Brain microvascular endothelial cell (primary cell): ENCODE measurements at regions not wholly inside any gene's neighbourhood (a gene's known extent, or its start where the extent isn't known, plus 50 kb on each side); places are given as distances from the start of the nearest gene placed in this dataset.

Experiments used
- DNase-seq: peaks from one replicate; pipeline ENCODE4 v3.0.0-alpha.2; 2020
- H3K27ac ChIP-seq: fragments of 250-450 bp; sonication (Bioruptor Pico); 2 replicates; pipeline ENCODE4 v1.5.1; 2020; ENCODE audit warnings: mild to moderate bottlenecking, moderate library complexity
- H3K27me3 ChIP-seq: fragments of 250-450 bp; sonication (Bioruptor Pico); replicated peaks from 2 replicates; pipeline ENCODE4 v1.5.1; 2020; ENCODE audit warnings: mild to moderate bottlenecking
- H3K36me3 ChIP-seq: fragments of 250-450 bp; sonication (Bioruptor Pico); replicated peaks from 2 replicates; pipeline ENCODE4 v1.5.1; 2020; ENCODE audit warnings: mild to moderate bottlenecking
- H3K4me3 ChIP-seq: 2 replicates; pipeline ENCODE4 v1.5.1; 2011; ENCODE audit warnings: low read depth, mild to moderate bottlenecking, control low read depth, low read length, moderate library complexity
- CTCF ChIP-seq: IDR thresholded peaks from 2 replicates; pipeline ENCODE4 v1.5.1; 2011; ENCODE audit warnings: low read depth, mild to moderate bottlenecking, moderate library complexity, low read length, control low read depth, inconsistent platforms; ENCODE audit errors: missing control alignments
- in situ Hi-C: cut with HindIII; loops from 2 replicates; pipeline ENCODE4 v1.10.0; 2017; ENCODE audit warnings: low sequenced_read_pairs, low pct_ligation_motif_present

GRCh38 chr16:86429663-86430062 is 80.7 kb upstream of the FOXF1 start:
- no peak for TF ChIP-seq CTCF
- in situ Hi-C loops = no loop called here
- DNase-seq = no peak
- Histone ChIP-seq H3K4me3 (no peak overlapping the region), H3K27me3 (peaks cover 4% of the 10 kb centered on the region), H3K36me3 (no peaks in the 10 kb centered on the region), H3K27ac (no peak overlapping the region)

GRCh38 chr16:86430814-86431213 is 79.5 kb upstream of the FOXF1 start:
- DNase-seq = no peak
- Histone ChIP-seq H3K36me3 (no peaks in the 10 kb centered on the region), H3K4me3 (no peak overlapping the region), H3K27ac (no peak overlapping the region), H3K27me3 (peaks cover 4% of the 10 kb centered on the region)
- TF ChIP-seq CTCF = no peak
- in situ Hi-C loops = no loop called here

GRCh38 chr16:86431540-86431939 is 78.8 kb upstream of the FOXF1 start:
- Histone ChIP-seq H3K27ac (no peak overlapping the region), H3K4me3 (no peak overlapping the region), H3K27me3 (peaks cover 4% of the 10 kb centered on the region), H3K36me3 (no peaks in the 10 kb centered on the region)
- DNase-seq = no peak
- no peak for TF ChIP-seq CTCF
- in situ Hi-C loops = no loop called here

- TF ChIP-seq CTCF = no peak
- no peak for DNase-seq
- Histone ChIP-seq H3K4me3 (no peak overlapping the region), H3K27me3 (peaks cover 4% of the 10 kb centered on the region), H3K27ac (no peak overlapping the region), H3K36me3 (no peaks in the 10 kb centered on the region)
- in situ Hi-C loops = no loop called here
These were observed 78.3 kb upstream of the FOXF1 start for GRCh38 chr16:86432048-86432447.

- TF ChIP-seq CTCF = no peak
- no peaks in the 10 kb centered on the region for H3K36me3 ChIP-seq
- H3K27me3 ChIP-seq = peaks cover 6% of the 10 kb centered on the region
- DNase-seq = no peak
- H3K4me3 ChIP-seq = no peak overlapping the region
- in situ Hi-C loops = no loop called here
- H3K27ac ChIP-seq = no peak overlapping the region
These were observed 77.6 kb upstream of the FOXF1 start for GRCh38 chr16:86432691-86433090.

GRCh38 chr16:86436466-86437185 is 73.7 kb upstream of the FOXF1 start:
- DNase-seq = no peak
- no peak for TF ChIP-seq CTCF
- Histone ChIP-seq H3K27me3 (peaks cover 8% of the 10 kb centered on the region), H3K4me3 (no peak overlapping the region), H3K27ac (no peak overlapping the region), H3K36me3 (no peaks in the 10 kb centered on the region)
- in situ Hi-C loops = no loop called here
